ENCODE measurements at regions not wholly inside any gene's neighbourhood (a gene's known extent, or its start where the extent isn't known, plus 50 kb on each side); places are given as distances from the start of the nearest gene placed in this dataset.
"Not testable (repeated sequence)": the region's sequence is repeated elsewhere in the genome, so short reads cannot be mapped to it uniquely, and the experiment has no call there.

DNA sequence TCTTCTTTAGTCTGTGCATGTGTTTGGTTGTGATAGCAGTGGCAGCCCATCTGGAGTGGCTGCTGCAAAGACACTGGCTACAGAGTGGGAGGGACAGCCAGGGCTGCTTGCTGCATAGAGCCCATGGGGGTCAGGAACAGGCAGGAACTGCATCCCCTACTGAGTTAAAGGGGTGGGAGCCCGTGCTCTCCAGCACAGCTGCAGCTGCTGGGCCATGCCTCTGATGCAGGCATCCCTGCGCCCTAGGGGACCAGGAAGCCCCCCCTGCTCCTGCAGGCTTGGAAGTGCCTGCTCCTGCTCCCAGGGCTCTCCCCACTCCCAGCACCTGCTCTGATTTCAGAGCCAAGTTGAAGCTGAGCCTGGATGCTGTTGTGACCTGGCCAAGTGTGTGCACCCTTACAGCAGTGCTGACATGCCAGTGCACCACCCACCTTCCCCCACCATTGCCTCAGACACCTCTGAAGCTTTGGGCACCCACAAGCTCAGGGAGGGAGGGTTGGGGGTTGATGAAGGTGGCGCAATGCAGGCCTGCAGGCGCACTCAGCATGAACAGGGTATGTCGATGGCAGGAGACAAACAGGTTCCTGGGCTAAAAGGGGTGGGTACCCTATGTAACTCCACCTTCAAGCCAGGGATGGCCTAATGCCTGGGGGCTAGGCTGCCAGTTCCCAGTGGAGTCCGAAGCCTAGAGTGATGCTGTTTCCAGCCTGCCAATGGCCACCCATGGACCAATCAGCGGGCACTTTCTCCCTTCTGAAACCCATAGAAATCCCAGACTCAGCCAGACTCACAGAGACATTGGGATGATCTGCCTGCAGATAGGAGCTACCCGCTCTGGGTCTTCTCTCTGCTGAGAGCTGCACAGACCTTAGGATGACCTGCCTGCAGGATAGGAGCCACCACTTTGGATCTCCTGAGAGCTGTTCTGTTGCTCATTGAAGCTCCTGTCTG, 919.9 kb upstream of the MIR17HG start:
- no peak for DNase-seq

DNA sequence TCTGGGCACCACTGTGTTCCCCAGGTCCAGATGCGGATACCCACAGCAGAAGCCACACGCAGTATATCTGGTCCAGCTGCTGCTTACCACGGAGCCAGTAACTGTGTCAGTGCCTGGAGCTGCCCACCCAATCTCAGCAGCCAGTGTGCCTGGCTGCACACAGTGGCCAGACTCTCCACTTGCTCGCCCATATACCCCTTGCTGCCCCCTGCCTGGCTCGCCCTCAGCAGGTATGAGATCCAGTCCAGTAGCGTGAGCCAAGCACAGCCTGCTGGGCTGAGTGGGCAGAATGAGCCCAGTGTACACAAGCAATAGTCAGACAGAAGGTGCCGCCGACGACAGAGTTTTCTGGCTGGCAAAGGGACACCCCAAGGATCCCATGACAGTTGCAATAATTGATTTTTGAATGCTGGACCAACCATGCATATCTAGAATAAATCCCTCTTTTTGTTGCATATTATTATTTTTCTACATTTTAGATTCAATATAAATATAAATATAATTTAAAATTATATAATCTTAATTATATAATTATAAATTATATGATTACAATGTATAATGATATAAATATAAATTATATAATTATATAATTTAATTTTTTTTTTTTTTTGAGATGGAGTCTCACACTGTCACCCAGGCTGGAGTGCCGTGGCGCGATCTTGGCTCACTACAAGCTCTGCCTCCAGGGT, 918.8 kb upstream of the MIR17HG start:
- no peak for DNase-seq

DNA sequence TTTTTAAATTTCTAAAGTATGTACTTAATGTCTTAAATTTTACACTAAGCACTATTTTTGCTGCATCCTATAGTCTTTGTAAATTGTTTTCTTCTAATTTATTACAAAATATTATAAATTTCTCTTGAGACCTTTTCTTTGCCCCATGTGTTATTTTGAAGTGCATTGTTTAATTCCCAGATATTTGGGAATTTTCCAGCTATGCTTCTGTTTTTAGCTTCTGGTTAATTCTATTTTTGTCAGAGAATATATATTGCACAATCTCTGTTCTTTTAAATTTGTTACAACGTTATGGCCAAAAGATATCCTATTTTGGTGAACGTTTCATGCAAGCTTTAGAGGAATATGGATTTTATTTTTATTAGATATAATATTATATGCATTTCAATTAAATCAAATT, 917.4 kb upstream of the MIR17HG start:
- no peak for DNase-seq

GRCh38 chr13:90436697-90437096, 910.8 kb upstream of the MIR17HG start:
- no peak for DNase-seq

DNA sequence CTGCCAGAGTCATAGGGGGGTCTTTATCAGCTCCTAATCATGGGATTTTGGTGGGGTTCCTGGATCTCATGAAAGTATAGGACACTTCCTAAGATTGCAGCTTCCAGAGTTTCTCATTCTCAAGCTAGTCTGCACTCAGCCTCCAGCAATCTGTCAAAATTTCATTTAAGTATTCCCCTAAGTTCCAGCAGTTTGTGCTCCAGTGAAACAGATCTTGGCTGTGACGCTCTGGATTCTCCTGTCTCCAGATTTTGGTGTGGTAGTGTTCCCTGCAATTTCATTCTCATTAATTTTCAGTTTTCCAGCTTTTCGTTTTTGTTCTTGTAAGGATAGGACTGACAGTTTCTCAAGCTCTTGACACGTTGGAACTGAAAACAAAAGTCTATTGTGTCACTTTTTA, 908.9 kb upstream of the MIR17HG start:
- DNase-seq, result no peak

DNA sequence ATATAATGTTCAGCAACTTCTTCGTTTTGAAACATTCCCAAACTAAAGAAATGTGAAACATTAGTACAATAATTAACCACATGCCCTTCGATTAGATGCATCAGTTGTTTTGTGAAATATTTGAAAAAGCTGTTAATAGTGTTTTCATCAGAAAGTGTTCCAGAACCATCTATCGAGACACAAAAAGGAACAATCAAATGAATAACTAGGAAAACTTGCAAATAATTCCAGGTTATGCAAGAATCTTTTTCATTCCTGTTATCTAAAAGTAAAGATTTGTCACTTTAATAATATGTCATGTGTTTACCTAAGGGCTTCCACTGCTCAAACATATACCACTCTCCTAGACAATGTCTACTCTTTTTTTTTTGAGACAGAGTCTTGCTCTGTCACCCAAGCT, 904.2 kb upstream of the MIR17HG start:
- peak; percentile 36 for DNase-seq

DNA sequence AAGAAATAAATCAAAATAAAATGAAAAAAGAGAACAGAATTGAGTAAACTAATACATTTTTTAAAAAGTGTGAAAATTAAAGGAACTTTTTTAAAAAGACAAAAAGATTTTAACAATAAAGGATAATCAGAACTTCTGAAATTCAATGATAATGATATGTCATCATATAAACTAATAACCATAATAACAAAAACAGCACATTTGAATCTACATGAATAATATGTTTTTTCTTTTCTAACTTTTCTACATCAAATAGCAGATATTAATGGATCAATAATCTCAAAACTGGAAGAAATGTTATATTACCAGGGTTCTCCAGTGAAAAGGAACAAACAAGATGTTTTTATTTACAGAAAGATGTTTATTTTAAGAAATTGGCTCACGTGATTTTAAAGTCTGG, 903.3 kb upstream of the MIR17HG start:
- no peak for DNase-seq

- DNase-seq, result peak; percentile 96
Measured at GRCh38 chr13:90445179-90445578, 902.3 kb upstream of the MIR17HG start.

DNA sequence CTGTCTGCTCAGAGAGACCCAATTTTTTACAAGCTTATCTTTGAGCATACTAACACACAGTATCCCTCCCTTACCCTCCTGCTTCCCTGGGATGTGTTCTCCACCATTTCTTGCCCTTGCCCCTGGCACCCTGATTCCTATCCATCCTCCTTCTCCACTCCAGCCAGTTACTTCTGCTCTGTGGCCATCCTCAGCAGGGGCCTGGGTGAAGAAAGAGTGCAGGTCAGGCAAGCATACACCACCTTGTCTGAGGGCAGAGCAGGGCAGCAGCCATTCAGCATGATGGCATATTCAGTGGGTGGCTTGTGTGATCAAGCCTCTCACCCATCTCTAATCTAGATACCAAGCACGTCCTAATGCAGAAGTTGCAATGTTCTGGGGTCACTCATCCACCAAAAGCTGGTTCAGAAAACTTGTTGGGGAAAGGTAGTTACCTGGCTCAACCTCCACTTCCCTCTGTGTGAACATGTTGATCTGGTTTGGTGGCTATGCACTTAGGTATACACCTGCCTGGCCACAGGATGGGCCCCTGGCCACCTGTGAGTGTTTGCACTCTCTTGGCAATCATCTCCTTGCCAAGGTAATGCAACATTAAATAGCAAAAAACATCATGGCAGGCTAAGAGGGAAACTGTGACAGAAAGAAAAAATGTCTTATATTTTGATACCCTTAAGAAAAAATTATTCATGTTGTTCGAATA, 900.3 kb upstream of the MIR17HG start:
- DNase-seq, result no peak

DNA sequence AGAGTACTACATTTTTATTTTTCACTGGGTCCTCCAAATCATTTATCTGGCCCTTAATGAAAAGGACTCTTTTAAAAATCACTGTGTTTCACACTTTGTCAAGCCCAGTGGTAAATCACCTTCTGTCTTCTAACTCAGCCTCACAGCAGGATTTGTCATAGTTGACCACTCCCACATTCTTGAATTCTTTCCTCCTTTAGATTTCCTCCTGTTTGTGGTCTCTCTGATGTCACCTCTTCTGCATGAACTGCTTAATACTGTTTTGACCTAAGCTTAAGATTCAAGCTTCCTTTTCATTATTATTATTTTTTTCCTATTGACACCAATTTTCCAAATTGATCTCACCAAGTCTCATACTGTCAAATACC, 899.8 kb upstream of the MIR17HG start:
- DNase-seq, result peak; percentile 83

DNA sequence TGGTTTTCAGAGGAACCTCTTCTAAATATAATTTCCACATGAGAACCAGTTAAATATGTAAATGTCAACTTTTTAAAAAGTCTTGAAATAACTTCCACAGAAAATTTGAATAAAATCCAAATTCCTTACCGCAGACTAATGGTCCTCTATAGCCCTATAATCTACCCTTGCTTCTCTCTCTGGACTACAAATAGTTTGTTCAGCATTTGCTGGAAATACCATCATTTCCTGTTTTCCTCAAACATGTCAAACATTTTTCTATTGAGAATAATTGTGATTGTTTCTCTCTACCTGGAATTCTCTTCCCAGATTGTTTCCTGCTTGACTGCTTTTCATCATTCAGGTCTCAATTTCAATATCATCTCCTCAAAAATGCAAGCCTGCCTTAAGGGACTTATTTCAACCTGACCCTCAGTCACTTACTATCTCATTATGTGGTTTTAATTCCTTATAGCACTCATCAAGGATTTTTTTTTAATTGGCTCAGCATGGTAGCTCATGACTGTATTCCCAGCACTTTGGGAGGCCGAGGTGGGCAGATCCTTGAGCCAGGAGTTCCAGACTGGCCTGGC, 898.9 kb upstream of the MIR17HG start:
- DNase-seq, result peak; percentile 20

- DNase-seq, result no peak
Measured at GRCh38 chr13:90453342-90453741, 894.1 kb upstream of the MIR17HG start.

- DNase-seq, result no peak
Measured at GRCh38 chr13:90454002-90454636, 893.4 kb upstream of the MIR17HG start.

DNA sequence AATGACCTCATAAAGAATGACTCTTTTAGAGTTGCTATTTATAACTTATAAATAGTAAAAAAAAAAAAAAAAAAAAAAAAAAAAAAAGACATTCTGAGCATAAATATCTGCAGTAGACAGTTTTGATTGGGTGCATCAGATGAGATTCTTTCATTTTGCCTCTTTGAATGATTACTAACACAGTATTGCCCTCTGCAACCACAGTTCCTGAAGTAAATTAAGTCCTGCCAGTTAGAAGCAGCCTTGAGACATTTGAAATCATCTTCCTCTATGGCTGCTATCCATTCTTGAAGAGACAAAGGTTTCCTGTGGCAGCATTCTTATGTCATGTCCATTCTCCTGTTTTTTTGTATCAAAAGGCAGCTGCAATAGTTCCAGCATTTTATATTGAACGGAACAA, 892.4 kb upstream of the MIR17HG start:
- DNase-seq, result no peak

DNA sequence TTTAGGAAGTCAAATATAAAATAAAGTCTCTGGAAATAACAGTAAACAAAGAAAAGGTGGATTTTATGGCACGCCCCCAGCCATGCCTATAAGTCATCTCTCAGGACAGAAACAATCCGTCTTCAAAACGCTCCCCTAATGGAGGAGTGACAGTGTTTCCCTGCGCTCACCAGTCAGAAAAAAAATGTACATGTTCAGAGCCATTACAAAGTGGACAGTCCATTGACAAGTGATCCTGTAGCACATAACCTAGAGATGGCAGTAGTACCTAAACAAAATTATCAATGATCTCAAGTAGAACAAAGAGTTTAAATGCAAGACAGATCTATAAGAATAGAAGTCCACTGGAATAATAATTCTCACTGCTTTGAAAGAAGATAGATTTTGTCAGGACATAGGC, 891.7 kb upstream of the MIR17HG start:
- no peak for DNase-seq

GRCh38 chr13:90461398-90461797, 886.1 kb upstream of the MIR17HG start:
- DNase-seq, result no peak

DNA sequence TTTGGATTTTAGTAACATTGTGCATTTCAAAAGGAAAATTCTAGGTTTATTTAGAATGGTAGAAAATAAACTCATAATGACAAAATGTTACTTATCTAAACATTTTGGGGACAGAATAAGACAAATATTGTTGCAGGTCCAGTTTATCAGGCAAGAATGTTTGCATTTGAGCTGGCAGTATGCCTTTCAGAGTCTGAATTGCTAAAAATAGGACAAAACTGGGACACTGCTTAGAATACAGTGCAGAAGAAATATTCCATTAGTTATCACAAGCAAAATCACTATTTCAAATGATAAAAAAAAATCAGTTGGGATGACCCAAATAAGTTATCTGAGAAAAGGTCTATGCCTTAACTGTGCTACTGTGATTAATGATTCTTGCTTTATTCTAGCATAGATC, 870.3 kb upstream of the MIR17HG start:
- peak; percentile 6 for DNase-seq

DNA sequence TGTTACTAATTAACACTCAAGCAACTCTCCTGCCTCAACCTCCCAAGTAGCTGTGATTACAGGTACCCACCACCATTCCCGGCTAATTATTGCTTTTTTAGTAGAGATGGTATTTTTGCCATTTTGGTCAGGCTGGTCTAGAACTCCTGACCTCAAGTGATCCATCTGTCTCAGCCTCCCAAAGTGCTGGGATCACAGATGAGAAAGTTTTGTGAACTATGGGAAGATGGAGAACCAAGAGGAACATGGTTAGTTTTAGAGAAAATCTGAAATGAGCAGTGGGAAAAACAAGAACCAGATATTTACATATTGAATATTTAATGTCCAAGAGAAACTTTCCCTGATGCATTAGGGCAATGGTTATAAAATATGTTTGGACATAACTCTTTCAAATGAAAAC, 863.6 kb upstream of the MIR17HG start:
- no peak for DNase-seq

DNA sequence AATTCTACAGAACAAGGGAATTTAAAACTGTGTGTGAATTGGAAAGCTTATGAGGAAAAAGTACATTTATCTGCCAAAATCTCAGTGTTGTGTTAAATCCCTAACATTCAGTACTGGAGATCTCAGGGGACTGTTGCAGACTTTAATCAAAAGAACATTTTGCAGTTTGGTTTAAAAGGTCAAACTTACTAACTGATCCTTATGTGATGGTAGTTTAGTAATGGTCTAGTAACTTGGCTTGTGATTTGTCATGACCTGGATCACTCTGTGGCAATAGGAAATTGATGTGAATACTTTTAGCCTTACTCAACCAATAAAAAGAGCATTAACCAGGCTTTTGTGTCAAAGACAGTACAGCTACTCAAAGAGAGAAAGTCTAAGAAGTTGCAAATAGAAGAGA, 862.1 kb upstream of the MIR17HG start:
- DNase-seq, result peak; percentile 63

DNA sequence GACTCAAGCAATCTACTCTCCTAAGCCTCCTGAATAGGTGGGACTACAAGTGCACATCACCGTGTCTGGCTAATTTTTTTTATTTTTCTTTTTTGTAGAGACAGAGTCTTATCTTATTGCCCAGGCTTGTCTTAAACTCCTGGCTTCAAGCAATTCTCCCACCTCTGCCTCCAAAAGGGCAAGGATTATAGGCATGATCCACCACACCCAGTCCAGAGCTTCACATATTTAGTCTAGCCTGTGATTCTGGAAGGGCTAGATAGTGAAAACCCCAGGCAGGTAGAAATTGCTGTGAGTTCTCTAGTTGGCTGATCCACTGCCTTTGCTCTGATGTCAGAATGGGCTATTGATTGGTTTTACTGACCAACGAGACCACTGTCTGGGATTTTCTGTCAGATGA, 854.6 kb upstream of the MIR17HG start:
- no peak for DNase-seq

DNA sequence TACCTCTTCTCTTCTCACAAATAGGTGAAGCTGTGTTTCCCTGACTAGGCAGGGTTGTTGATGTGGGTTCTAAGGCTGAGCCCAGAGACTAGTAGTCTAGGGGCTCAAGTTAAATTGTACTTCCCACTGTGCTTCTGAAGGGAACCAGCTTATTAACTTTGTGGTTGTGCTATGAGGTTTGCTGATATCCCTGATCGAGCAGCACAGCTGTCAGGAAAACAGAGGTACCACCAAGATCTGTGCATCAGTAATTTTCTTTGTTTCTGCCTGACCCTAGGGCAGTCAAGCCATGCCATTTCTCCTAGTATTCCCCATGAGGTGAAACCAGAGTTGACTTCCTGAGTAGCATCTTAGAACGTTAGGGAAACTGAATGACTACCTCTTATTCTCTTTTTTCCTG, 853.8 kb upstream of the MIR17HG start:
- DNase-seq, result no peak

DNA sequence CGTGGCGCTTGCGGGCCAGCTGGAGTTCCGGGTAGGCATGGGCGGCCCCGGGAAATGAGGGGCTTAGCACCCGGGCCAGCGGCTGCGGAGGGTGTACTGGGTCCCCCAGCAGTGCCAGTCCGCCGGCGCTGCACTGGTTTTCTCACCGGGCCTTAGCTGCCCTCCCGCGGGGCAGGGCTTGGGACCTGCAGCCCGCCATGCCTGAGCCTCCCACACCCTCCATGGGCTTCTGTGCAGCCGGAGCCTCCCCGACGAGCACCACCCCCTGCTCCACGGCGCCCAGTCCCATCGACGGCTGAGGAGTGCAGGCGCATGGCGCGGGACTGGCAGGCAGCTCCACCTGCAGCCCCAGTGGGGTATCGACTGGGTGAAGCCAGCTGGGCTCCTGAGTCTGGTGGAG, 852.6 kb upstream of the MIR17HG start:
- not testable (repeated sequence) for DNase-seq

DNA sequence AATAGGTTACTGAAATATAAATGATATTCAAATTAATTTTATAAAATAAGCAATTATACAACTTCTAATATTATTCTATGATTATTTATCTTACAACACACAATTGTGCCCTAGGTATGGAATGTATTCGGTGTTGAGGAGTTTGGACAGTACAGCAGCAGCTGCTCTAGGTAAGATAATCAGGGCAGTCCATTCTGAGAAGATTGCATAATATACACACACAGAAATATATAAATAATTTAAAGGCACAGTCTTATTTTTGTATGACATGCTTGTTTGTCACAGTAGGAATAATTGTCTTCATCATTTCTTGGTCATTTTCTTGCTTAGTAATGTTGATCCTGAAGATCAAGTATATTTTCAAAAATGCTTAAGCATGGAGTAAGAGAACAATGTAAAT, 849.4 kb upstream of the MIR17HG start:
- DNase-seq, result no peak
